Activated T-cell treated with anti-CD3 and anti-CD28 coated beads for 4 hours (primary cell): ENCODE measurements at regions not wholly inside any gene's neighbourhood (a gene's known extent, or its start where the extent isn't known, plus 50 kb on each side); places are given as distances from the start of the nearest gene placed in this dataset.

ENCODE experiments used
- DNase-seq: peaks from one replicate; pipeline ENCODE4 v3.0.0-alpha.2; 2020

- DNase-seq: no peak
Observed at GRCh38 chr20:57908704-57909630, 199.2 kb upstream of the PMEPA1 start.

- no peak for DNase-seq
Observed at GRCh38 chr20:57908226-57908625, 198.4 kb upstream of the PMEPA1 start.

DNA sequence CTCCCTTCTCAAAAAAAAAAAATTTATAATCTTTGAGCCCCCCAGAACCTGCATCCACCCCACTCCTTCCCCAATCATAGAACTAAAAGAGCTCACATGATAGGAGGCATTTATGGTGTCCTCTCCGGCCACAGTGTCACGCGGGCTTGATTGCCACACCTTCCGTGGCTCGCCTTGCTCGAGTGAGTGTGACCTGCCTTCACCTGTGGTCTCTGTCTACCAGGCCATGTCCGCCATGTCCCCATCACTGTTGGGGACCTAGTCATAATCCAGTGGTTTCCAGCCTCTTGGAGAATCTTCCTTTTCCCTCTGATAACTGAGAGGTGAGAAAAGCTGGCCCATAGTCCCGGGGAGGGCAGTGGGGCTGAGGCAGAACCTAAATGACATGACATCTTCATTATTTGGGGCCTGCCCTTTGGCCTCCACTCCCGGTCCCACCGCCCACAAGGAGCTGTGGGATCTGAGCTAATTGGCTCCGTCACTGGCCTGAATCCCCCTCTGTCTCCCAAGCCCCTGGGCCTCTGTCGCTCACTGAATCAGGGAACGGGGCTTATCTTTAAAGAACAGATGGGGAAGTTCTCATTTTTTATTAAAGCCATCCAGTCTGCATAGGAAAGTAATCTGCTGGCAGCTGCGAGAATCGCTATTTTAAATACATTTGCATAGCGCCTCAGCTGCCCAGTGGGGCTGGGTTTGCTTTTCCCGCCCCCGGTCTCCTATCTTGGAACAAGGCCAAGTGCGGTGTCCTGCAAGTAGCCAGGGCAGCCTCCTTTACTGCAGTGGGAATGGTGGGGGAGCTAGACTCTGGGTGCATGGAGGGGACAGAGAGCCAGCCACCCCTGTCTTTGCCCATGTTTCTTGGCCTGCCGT, 197.6 kb upstream of the PMEPA1 start:
- DNase-seq: no peak

- no peak for DNase-seq
Observed at GRCh38 chr20:57905448-57905847, 195.6 kb upstream of the PMEPA1 start.

DNA sequence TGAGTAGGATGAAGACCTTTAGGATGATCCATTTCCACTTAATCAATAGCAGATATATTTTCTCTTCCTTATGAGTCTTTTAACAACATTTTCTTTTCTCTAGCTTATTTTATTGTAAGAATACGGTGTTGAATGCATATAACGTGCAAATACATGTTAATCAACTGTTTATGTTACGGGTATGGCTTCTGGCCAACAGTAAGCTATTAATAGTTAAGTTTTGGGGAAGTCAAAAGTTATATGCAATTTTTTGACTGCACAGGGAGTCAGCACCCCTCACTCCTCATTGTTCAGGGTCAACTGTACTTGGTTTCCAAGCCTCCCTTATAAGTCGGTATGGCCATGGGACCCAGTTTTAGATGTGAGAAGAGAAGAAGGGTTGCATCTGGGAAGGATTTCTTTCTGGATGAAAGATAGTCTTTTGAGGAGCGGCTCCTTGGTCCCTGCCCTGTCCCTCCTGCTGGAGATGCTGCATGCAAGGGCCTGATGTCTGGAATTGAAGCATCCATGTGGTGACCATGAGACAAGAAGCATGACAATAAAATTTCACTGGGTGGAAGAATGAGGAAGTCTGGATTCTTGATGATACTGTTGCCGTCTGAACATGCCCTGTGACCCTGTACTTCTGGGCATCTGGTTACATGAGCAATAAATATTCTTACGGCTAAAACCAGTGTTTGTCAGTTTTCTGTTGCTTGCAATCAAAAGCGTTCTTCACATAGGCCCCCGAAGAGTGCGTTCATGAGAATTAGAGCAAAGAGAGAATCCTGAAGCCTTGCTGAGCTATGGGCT, 194.7 kb upstream of the PMEPA1 start:
- no peak for DNase-seq

DNA sequence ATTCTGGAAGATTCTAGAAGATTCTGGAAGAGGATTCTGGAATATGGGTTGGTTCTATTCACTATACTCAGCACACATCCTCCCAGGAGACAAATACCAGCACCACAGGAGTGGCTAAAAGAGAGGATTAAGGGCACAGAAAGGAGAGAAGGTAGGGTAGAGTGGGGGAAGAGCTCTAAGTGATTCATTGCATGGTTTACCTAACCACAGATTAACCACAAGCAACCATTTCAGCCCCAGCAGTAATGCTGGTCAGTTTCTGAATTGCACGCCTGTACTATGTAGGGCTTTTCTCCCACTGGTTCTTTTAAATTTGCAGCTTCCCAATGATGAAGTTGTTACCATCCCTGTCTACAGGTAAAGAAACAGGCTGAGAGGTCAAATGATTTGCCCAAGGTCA, 192.7 kb upstream of the PMEPA1 start:
- no peak for DNase-seq

DNA sequence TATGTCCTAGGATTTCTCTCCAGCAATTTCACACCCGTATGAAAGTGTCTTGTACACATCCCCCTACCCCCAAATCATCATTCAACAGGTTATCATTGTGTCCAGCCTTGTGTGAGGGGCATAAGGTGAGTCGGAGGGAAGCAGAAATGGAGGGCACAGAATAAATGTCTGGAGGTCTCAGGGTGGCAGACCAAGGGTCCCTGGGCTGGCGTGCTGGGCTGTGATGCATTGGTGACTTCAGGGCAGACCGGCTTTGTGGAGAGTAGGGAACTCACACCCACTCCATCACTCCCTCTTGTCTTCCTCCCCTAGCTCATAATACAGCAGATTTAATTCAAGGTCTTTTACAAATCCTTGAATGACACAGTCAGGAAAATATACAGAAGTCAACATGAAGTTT, 191.7 kb upstream of the PMEPA1 start:
- no peak for DNase-seq

DNA sequence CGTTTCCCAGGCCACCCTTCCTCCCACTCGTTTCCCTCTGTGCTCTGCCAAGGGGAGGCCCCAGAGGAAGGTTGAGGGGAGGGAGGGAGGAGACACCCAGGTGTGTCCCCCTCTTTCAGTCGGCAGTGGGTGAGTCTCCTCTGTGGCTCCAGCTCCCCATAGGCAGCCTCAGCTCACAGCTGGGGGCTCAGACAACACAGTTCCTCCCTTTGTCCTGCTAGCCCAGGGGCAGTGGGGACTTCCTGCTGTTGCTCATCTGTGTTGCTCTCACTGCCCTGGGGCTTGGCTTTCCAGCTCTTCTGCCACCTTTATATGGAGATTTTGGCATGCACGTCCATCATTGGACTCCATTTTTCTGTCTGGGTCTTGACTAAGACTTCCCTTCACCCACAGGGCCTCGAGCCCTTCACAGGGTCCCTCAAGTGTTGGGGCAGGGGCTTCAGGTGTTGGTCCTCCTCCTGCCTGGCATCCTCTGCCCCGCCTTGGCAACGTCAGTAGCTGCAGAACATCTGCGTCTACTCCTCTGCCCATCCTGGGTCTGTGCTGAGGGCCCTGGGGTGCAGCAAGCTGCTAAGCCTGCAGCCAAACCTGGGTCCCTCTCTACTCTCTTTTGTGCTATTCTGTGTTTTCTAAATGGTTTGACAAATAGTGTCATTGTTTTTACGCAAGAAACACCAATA, 190.6 kb upstream of the PMEPA1 start:
- DNase-seq: no peak

- no peak for DNase-seq
Observed at GRCh38 chr20:57899554-57899953, 189.7 kb upstream of the PMEPA1 start.

DNA sequence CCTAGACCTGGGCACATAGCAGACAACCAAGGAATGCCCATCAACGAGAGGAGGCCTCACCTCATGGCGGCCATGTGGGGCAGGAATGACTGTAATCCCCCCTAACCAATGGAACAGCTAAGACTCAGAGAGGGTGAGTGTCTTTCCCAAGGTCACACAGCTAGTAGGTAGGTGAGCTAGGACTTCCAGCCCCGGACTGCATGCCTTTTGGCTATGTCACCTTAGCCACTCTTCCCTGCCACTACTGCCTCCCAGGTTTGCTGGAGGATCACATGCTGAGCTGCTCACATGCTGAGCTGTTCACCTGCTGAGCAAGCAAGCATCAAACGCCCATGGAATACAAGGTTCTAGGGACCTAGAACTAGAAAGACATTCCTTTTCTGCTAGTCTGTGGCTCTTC, 188.5 kb upstream of the PMEPA1 start:
- DNase-seq: no peak

GRCh38 chr20:57897891-57898290, 188.1 kb upstream of the PMEPA1 start:
- no peak for DNase-seq

DNA sequence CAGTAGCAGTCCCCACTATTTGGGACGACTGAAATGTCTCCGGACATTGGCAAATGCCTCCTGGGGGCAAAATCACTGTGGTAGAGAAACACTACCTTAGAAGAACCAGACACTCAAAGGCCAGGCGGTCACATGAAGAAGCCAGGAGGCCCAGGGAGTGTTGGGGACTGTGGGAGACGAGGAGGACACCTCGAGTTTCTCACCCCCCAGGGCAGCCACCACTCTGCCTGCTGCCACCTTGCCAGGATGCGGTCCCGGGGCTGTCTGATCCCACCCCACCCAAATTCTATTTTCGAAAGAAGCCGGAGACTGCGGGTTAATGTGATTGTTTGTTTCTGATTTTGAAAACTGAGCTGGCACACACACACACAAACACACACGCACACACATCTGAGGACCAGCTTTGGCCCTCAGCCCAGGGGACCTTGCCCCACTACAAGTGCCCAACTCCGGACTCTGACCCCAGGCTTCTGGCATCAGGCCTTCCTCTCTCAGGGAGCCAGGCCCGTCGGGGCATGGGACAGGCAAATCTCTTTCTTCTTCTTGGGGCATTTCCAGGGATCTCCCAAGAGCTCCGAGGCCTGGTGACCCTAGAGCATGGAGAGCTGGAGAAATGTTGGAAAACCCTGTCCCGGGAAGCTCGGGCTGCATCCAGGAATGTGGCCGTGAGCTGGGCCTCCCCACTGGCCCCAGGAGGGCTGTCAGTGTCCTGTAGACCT, 187.5 kb upstream of the PMEPA1 start:
- DNase-seq: no peak

DNA sequence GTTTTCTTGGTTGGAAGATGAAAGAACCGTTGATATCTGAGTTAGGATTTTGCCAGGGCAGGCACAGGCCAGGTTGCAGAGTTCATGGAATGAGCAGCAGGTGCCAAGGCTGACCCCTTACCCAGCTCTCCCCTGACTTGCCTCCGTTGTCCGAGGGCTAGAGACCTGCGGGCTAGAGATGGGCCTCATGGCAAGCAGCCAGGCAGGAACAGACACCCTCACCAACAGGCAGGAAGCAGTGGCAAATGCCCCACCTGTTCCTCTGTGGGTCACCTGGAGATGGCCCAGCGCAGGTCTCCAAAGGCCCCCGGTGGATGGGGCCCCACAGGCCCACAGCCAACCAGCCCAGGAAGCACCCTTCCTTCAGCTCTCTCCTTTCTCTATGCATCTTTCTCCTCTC, 186.7 kb upstream of the PMEPA1 start:
- no peak for DNase-seq

DNA sequence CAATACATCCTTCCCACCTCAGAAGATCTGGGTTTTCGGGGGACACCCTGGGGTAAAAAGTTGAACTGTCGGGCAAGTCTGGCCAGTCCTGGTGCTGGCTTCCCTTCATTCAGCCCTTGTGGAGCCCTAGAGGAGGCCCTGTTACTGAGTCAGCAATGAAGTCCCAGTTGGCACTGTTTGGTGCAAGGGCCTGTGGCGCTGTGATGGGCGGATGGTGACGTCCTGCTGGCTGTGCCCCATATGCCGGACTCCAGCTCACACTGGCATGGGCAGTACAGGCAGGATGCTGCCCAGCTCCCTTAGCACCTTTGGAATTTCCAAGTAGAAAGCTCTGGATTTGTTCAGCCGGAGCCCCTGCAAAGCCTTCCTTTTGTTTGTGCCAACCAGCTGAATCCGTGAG, 186.2 kb upstream of the PMEPA1 start:
- no peak for DNase-seq

DNA sequence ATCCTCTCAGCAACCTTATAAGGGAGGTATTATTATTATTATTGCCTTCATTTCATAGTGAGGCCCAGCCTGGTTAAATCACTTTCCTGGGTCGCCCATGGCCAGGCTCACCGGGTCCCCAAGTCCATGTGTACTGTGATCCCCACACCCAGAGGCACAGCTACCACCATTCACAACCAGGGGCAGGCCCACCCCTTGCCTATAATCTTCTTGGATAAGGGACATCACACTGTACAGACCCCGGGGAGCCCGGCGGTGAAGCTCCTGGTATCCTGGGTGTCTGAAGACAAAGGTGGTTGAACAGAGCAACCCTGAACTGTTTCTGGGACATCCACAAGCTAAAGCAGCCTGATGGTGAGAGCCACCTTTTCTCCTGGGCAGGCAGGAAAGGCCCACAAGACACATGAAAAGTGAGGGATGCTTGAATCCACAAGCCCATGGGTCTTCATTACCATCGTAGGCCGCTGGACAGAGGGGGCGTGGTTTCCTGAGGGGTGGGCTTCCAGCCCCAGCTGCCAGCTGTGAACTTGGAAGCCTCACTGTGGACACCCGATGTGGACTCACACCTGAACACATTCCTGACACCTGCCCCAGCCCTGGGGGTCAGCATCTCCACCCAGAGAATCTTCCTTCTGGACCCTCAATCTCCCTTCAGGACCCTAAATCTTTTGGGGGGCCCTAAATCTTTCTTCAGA, 185.5 kb upstream of the PMEPA1 start:
- no peak for DNase-seq

DNA sequence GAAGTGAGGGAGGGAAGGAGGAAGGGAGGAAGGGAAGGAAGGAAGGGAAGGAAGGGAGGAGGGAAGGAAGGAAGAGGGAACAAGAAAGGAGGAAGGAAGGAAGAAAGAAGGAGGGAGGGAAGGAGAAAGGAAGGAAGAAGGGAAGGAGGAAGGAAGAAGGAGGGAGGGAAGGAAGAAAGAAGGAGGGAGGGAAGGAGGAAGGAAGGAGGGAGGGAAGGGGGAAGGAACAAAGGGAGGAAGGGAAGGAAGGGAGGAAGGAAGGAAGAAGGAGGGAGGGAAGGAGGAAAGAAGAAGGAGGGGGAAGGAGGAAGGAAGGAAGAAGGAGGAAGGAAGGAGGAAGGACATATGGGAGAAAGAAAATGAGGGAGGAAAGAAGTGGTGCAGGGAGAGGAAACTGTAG, 184.7 kb upstream of the PMEPA1 start:
- no peak for DNase-seq

DNA sequence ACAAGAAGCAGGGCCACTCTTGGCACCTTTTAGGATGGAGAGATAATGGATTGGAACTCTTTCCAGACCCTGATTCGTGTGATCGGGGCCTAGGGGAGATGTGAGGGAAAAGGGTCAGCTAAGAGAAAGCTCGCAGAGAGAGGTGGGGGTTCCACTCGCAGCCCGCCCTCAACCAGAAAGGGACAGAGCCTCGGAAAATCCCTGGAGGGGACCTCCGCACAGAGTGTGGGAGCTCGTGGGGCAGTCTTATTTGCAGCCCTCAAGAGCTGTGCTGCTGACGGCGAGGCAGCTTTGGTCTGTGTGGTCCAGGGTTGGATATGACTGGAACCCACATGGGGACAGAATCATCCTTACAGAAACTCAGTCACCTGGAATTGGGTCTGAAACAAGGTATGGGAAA, 184.3 kb upstream of the PMEPA1 start:
- no peak for DNase-seq

DNA sequence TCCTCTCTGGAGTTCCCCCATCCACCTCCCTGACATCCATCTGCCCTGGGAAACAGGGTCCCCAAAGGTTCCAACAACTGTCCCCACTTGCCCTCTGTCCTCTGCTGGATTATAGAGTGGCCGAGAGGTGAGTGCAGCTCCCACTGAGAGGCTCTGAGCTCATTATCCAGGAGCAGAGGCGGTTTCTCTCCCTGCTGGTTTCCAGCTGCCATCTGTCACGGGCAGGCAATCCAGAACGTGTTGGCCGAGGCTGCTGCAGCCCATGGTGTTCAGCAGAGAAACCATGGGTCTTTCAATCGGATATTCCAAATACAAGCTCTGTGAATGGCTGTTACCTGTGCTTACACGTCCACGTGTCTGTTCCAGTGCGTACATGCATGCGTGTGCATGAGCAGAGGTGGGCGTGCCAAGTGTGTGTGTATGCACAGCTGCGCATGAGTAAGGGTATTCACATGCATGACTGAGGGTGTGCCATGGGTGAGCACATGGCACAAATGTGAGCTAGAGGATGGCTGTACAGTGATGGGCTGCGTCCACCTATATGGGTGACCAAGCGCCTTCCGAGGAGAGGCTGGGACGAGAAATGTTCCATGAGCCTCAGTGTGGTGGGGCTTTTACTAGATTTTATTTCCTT, 183.7 kb upstream of the PMEPA1 start:
- no peak for DNase-seq

DNA sequence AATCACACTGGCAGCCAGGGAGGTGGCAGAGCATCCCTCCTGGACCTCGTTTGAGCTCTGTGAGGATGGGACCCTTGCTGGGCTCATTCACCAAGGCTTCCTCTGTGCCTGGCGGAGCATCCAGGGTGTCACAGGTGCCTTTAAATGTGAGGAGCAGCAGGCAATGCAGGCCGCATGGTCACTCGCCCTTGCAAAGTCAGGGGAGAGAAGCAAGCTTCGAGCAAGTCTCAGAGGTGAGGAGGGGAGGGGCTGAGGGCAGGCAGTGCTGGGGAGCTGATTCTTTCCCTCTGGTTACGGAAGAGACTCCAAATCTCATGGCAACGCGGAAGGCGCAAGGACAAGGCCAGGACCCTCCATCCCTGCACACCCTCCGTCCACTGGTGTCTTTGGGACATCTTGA, 182.7 kb upstream of the PMEPA1 start:
- DNase-seq: no peak

- DNase-seq: no peak
Observed at GRCh38 chr20:57891014-57891413, 181.2 kb upstream of the PMEPA1 start.
